ENCODE measurements at regions not wholly inside any gene's neighbourhood (a gene's known extent, or its start where the extent isn't known, plus 50 kb on each side); places are given as distances from the start of the nearest gene placed in this dataset.

GRCh38 chr15:53457479-53457878, 302.0 kb downstream of the WDR72 start:
- TF ChIP-seq POLR2A (IDR thresholded peaks at IDR 0.05) = no peak
- no peak for TF ChIP-seq CTCF (IDR thresholded peaks at IDR 0.05)
